ENCODE measurements at regions not wholly inside any gene's neighbourhood (a gene's known extent, or its start where the extent isn't known, plus 50 kb on each side); places are given as distances from the start of the nearest gene placed in this dataset.

- intact Hi-C loops (cut with DNase I): no loop called here
- 35% methylated on average over 2 of the region's 2 CpGs for WGBS (ENCODE audit: insufficient coverage, low coverage, low lambda C conversion rate, missing lambda C conversion rate)
Observed at GRCh38 chr12:74381958-74382357, 155.7 kb upstream of the ATXN7L3B start.

GRCh38 chr12:74382983-74383382 is 154.7 kb upstream of the ATXN7L3B start:
- no peak overlapping the region for H3K27ac ChIP-seq
- DNase-seq (no peak), ATAC-seq (no peak)
- H3K4me1 ChIP-seq: no peaks in the 10 kb centered on the region
- H3K27me3 ChIP-seq: no peaks in the 10 kb centered on the region
- H3K4me3 ChIP-seq: no peak overlapping the region
- intact Hi-C loops (cut with DNase I): no loop called here
- TF ChIP-seq, protein P1, sequence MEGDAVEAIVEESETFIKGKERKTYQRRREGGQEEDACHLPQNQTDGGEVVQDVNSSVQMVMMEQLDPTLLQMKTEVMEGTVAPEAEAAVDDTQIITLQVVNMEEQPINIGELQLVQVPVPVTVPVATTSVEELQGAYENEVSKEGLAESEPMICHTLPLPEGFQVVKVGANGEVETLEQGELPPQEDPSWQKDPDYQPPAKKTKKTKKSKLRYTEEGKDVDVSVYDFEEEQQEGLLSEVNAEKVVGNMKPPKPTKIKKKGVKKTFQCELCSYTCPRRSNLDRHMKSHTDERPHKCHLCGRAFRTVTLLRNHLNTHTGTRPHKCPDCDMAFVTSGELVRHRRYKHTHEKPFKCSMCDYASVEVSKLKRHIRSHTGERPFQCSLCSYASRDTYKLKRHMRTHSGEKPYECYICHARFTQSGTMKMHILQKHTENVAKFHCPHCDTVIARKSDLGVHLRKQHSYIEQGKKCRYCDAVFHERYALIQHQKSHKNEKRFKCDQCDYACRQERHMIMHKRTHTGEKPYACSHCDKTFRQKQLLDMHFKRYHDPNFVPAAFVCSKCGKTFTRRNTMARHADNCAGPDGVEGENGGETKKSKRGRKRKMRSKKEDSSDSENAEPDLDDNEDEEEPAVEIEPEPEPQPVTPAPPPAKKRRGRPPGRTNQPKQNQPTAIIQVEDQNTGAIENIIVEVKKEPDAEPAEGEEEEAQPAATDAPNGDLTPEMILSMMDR (IDR thresholded peaks at IDR 0.05): no peak
- TF ChIP-seq POLR2A (IDR thresholded peaks at IDR 0.05): no peak
- H3K36me3 ChIP-seq: no peaks in the 10 kb centered on the region
- peaks cover 0 to 7% (median 0%) of the 10 kb centered on the region in 4 donors for H3K9me3 ChIP-seq

More at GRCh38 chr12:74381958-74382357, 155.7 kb upstream of the ATXN7L3B start:
- TF ChIP-seq, protein P1 (IDR thresholded peaks at IDR 0.05): no peak
- no peak for TF ChIP-seq POLR2A (IDR thresholded peaks at IDR 0.05)
- H3K27ac ChIP-seq: no peak overlapping the region
- peaks cover 0 to 7% (median 0%) of the 10 kb centered on the region in 4 donors for H3K9me3 ChIP-seq
- no peaks in the 10 kb centered on the region for H3K27me3 ChIP-seq
- DNase-seq (no peak), ATAC-seq (no peak)
- H3K36me3 ChIP-seq: no peaks in the 10 kb centered on the region
- no peaks in the 10 kb centered on the region for H3K4me1 ChIP-seq
- H3K4me3 ChIP-seq: no peak overlapping the region

DNA sequence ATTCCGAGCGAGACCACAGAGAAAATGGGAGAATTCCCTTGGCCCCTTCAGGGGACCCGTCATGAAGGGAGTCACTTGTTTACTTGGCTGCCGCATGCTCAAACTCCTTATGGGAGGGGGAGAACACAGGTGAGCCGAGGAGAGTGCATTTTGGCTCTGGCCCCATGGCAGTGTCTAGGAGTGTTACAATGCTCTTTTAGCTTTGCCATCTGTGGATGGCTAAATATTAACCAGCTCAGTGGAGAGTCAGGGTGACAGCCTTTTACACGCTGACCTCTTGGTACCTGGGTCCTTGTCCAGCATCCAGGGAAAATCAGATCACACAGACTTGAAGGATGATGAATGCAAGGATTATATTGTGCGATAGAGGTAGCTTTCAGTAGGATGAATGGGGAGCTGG is 146.4 kb upstream of the ATXN7L3B start:
- Histone ChIP-seq H3K4me1 (no peaks in the 10 kb centered on the region), H3K9me3 (no peaks in the 10 kb centered on the region), H3K36me3 (no peaks in the 10 kb centered on the region), H3K27ac (no peak overlapping the region), H3K4me3 (no peak overlapping the region), H3K27me3 (no peaks in the 10 kb centered on the region)
- no peak for TF ChIP-seq POLR2A (IDR thresholded peaks at IDR 0.05)
- TF ChIP-seq, protein P1 (IDR thresholded peaks at IDR 0.05): no peak
- peak; percentile 74 to 98 (median 94) for ATAC-seq
- WGBS (ENCODE audit: insufficient coverage, low coverage, low lambda C conversion rate, missing lambda C conversion rate): 55% methylated on average over 7 of the region's 7 CpGs
- peak in 2 of 3 donors; percentile 56 to 70 for DNase-seq
- intact Hi-C loops (cut with DNase I): no loop called here

DNA sequence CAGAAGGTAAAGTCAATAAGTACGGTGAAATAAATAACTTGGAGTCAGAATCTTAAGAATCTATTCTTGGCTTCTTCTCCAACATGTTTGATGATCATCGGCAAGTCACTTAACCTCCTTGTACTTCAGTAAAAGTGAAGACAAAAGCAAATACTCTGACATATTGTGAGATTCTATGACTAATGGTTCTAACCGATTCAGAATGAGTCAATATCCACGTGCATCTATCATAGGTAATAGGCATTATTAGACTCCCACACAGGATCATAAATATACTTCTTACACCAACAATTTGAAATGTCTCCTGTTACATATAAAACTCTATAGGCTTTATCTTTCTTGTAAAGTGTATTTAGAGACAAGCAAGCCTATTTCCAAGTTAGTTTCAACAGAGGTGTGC is 144.4 kb upstream of the ATXN7L3B start:
- intact Hi-C loops (cut with DNase I): no loop called here
- ATAC-seq: no peak
- Histone ChIP-seq H3K27ac (no peak overlapping the region), H3K4me3 (no peak overlapping the region), H3K9me3 (no peaks in the 10 kb centered on the region), H3K4me1 (no peaks in the 10 kb centered on the region), H3K27me3 (no peaks in the 10 kb centered on the region), H3K36me3 (no peaks in the 10 kb centered on the region)
- WGBS (ENCODE audit: insufficient coverage, low coverage, low lambda C conversion rate, missing lambda C conversion rate): 82% methylated on average over 4 of the region's 4 CpGs
- DNase-seq: no peak
- no peak for TF ChIP-seq POLR2A (IDR thresholded peaks at IDR 0.05)
- TF ChIP-seq, protein P1 (IDR thresholded peaks at IDR 0.05): no peak

DNA sequence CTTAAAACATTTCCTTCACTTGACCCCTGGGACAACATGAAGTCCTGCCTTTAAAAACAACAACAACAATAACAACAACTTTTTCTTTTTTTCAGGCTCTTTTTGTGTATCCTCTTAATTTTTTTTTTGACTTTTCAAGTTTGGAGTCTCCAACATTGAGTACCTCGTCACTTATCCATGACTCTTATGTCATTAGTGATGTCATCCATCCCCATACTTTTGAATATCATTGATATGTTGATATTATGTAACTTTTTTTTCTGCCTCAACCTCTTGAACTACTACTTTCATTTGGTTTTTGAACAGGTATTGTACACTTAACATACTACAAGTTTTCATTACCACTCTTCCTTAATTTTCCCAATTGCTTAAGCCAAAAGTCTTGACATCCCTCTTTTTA is 143.0 kb upstream of the ATXN7L3B start:
- Histone ChIP-seq H3K4me1 (no peaks in the 10 kb centered on the region), H3K36me3 (no peaks in the 10 kb centered on the region), H3K27me3 (no peaks in the 10 kb centered on the region), H3K9me3 (no peaks in the 10 kb centered on the region), H3K27ac (no peak overlapping the region), H3K4me3 (no peak overlapping the region)
- intact Hi-C loops (cut with DNase I): no loop called here
- WGBS (ENCODE audit: insufficient coverage, low coverage, low lambda C conversion rate, missing lambda C conversion rate): 64% methylated on average over 1 of the region's 1 CpG
- TF ChIP-seq POLR2A (IDR thresholded peaks at IDR 0.05): no peak
- TF ChIP-seq, protein P1 (IDR thresholded peaks at IDR 0.05): no peak
- ATAC-seq: no peak
- no peak for DNase-seq
